ENCODE measurements at regions not wholly inside any gene's neighbourhood (a gene's known extent, or its start where the extent isn't known, plus 50 kb on each side); places are given as distances from the start of the nearest gene placed in this dataset.

DNA sequence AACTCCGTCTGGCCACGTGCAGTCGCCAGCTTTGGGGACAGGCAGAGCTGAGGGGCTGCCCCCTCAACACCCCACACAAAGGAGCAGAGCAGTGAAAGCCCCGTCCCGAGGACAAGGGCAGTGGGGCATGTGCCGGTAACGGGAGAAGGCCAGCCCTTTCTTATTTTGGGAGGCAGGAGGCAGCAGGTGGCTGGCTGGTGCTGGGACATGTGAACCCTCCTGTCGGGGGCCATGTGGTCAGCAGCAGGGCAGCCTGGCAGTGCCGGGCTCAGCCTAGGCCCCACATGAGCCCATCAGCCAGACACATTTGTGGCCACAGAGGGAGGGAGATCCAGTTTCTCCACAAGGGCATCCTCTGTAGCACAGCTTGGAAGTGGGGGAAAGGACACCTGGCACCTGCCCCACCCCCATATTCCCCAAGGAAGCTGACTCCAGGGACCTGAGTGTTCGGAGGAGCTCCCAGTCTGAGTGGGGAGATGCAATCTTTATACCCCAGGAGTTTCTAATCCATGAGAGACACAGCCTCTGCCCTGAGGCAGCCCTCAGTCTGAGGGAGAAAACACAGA is 137.6 kb downstream of the MRPL14 start:
- ChIA-PET POLR2A (ENCODE audit: unreplicated experiment) (no interaction called here), CTCF (no interaction called here)
- DNase-seq (no peak), ATAC-seq (no peak; the same call in 1 of the 2 replicates)
- Histone ChIP-seq H3K36me3 (ENCODE audit: low read depth, low read length) (no peaks in the 10 kb centered on the region), H4K20me1 (ENCODE audit: low read length) (no peaks in the 10 kb centered on the region), H3K4me3 (ENCODE audit: low read length) (no peak overlapping the region), H3K27me3 (ENCODE audit: low read length) (no peaks in the 10 kb centered on the region), H3K9ac (ENCODE audit: low read length) (no peak overlapping the region), H3F3A (ENCODE audit: low read length, unreplicated experiment) (no peaks in the 10 kb centered on the region), H3K4me2 (ENCODE audit: low read length) (peak overlapping the region; percentile 23), H3K9me2 (replicated peaks; ENCODE audit: low read length) (no peaks in the 10 kb centered on the region), H3K27ac (ENCODE audit: low read length) (no peak overlapping the region), H3K79me2 (ENCODE audit: low read length) (no peaks in the 10 kb centered on the region), H3K4me1 (ENCODE audit: insufficient read depth, low read length) (peaks cover 20% of the 10 kb centered on the region), H2AFZ (ENCODE audit: low read length) (no peak overlapping the region; the same call in 1 of the 2 replicates), H3K9me3 (ENCODE audit: low read length) (no peaks in the 10 kb centered on the region)
- intact Hi-C loops (cut with micrococcal nuclease), result no loop called here
- no TSS peak for BruUV-seq (replicated peaks)
- TF ChIP-seq EZH2phosphoT487 (IDR thresholded peaks at IDR 0.05; ENCODE audit: borderline replicate concordance, low read length), result no peak
- TF ChIP-seq, protein P1, sequence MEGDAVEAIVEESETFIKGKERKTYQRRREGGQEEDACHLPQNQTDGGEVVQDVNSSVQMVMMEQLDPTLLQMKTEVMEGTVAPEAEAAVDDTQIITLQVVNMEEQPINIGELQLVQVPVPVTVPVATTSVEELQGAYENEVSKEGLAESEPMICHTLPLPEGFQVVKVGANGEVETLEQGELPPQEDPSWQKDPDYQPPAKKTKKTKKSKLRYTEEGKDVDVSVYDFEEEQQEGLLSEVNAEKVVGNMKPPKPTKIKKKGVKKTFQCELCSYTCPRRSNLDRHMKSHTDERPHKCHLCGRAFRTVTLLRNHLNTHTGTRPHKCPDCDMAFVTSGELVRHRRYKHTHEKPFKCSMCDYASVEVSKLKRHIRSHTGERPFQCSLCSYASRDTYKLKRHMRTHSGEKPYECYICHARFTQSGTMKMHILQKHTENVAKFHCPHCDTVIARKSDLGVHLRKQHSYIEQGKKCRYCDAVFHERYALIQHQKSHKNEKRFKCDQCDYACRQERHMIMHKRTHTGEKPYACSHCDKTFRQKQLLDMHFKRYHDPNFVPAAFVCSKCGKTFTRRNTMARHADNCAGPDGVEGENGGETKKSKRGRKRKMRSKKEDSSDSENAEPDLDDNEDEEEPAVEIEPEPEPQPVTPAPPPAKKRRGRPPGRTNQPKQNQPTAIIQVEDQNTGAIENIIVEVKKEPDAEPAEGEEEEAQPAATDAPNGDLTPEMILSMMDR (conservative IDR thresholded peaks at IDR 0.05; ENCODE audit: low read depth, low read length), result no peak
- TF ChIP-seq EZH2 (IDR thresholded peaks at IDR 0.05; ENCODE audit: low read length, unreplicated experiment), result no peak

DNA sequence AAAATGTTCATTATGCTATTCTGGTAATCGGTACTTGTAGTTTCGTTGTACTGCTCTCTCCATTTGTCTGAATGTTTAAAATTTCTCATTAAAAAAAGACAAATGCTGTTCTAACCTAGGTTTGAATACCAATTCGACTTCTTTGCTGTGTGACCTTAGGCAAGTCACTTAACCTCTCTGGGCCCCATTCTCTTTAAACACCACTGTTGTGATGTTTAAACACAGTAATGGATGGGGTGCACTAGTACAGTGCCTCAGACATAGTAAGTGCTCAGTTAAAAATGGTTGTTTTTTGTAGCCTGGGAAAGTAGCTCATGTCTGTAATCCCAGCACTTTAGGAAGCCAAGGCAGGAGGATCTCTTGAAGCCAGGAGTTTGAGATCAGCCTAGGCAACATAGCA is 138.5 kb downstream of the MRPL14 start:
- POLR2A ChIA-PET (ENCODE audit: unreplicated experiment), result no interaction called here

DNA sequence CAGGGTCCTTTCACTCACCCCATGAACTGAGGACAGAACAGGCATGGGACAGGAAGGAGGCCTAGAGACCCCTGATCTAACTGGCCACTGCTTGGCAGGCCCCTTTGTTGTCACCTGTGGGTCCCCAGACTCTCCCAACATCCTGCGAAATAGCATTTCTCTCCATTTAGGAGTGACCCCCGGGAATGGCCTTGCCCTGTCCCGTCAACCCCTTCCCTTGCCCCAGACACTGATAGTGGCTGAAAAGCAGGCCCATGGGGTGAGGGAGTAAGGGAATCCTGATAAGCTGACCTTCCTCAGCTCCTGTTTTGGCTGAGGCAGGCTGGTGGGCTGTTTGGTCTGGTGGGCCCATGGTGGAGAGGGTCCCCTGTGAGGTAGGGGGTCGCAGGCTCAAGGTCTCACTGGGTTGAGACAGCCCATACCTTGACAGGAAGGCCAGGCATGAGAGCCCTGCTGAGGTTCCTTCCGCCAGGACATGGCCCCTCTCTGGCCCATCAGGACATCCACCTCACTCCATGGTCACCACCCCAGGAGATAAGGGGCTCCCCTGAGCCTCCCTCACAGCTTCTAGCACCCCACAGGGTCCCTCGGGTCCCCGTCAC is 139.3 kb downstream of the MRPL14 start:
- no peak overlapping the region for H3K9ac ChIP-seq (ENCODE audit: low read length)
- CTCF ChIA-PET, result no interaction called here
- no peak overlapping the region for H3K4me2 ChIP-seq (ENCODE audit: low read length)
- POLR2A ChIA-PET (ENCODE audit: unreplicated experiment), result no interaction called here
- no peaks in the 10 kb centered on the region for H3K79me2 ChIP-seq (ENCODE audit: low read length)
- no TSS peak for BruUV-seq (replicated peaks)
- ATAC-seq (no peak), DNase-seq (no peak)
- intact Hi-C loops (cut with micrococcal nuclease), result no loop called here
- H3K36me3 ChIP-seq (ENCODE audit: low read depth, low read length), result no peaks in the 10 kb centered on the region
- H3K4me3 ChIP-seq (ENCODE audit: low read length), result no peak overlapping the region
- H3F3A ChIP-seq (ENCODE audit: low read length, unreplicated experiment), result no peaks in the 10 kb centered on the region
- H3K4me1 ChIP-seq (ENCODE audit: insufficient read depth, low read length), result peaks cover 12% of the 10 kb centered on the region
- TF ChIP-seq EZH2phosphoT487 (IDR thresholded peaks at IDR 0.05; ENCODE audit: borderline replicate concordance, low read length) (no peak), EZH2 (IDR thresholded peaks at IDR 0.05; ENCODE audit: low read length, unreplicated experiment) (no peak)
- TF ChIP-seq, protein P1 (conservative IDR thresholded peaks at IDR 0.05; ENCODE audit: low read depth, low read length), result no peak
- H3K27me3 ChIP-seq (ENCODE audit: low read length), result no peaks in the 10 kb centered on the region
- H3K27ac ChIP-seq (ENCODE audit: low read length), result no peak overlapping the region
- H3K9me2 ChIP-seq (replicated peaks; ENCODE audit: low read length), result no peaks in the 10 kb centered on the region
- H3K9me3 ChIP-seq (ENCODE audit: low read length), result no peaks in the 10 kb centered on the region
- no peak overlapping the region for H2AFZ ChIP-seq (ENCODE audit: low read length)
- no peaks in the 10 kb centered on the region for H4K20me1 ChIP-seq (ENCODE audit: low read length)

More for the DNA sequence above, 138.5 kb downstream of the MRPL14 start:
- no peaks in the 10 kb centered on the region for H3K79me2 ChIP-seq (ENCODE audit: low read length)
- no peak overlapping the region for H3K27ac ChIP-seq (ENCODE audit: low read length)
- no peak overlapping the region for H2AFZ ChIP-seq (ENCODE audit: low read length)
- no peak for DNase-seq
- intact Hi-C loops (cut with micrococcal nuclease), result no loop called here
- H3K9ac ChIP-seq (ENCODE audit: low read length), result no peak overlapping the region
- CTCF ChIA-PET, result no interaction called here
- peaks cover 14% of the 10 kb centered on the region for H3K4me1 ChIP-seq (ENCODE audit: insufficient read depth, low read length)
- H3F3A ChIP-seq (ENCODE audit: low read length, unreplicated experiment), result no peaks in the 10 kb centered on the region
- no peaks in the 10 kb centered on the region for H3K9me3 ChIP-seq (ENCODE audit: low read length)
- TF ChIP-seq, protein P1 (conservative IDR thresholded peaks at IDR 0.05; ENCODE audit: low read depth, low read length), result no peak
- no peak for TF ChIP-seq EZH2 (IDR thresholded peaks at IDR 0.05; ENCODE audit: low read length, unreplicated experiment)
- TF ChIP-seq EZH2phosphoT487 (IDR thresholded peaks at IDR 0.05; ENCODE audit: borderline replicate concordance, low read length), result no peak
- no peak for ATAC-seq
- H3K4me3 ChIP-seq (ENCODE audit: low read length), result no peak overlapping the region
- no TSS peak for BruUV-seq (replicated peaks)
- no peaks in the 10 kb centered on the region for H4K20me1 ChIP-seq (ENCODE audit: low read length)
- H3K4me2 ChIP-seq (ENCODE audit: low read length), result no peak overlapping the region
- H3K36me3 ChIP-seq (ENCODE audit: low read depth, low read length), result no peaks in the 10 kb centered on the region
- H3K9me2 ChIP-seq (replicated peaks; ENCODE audit: low read length), result no peaks in the 10 kb centered on the region
- no peaks in the 10 kb centered on the region for H3K27me3 ChIP-seq (ENCODE audit: low read length)
